Caco-2 (cell line): ENCODE measurements at regions not wholly inside any gene's neighbourhood (a gene's known extent, or its start where the extent isn't known, plus 50 kb on each side); places are given as distances from the start of the nearest gene placed in this dataset.

Experiments
- BruUV-seq: library from RNA; stranded (reverse); fragments of 400-500 nt; replicated peaks from 2 replicates; lab custom pipeline; 2021; lab: Mats Ljungman, UMichigan
- CTCF ChIA-PET: fragments of 300-600 bp; sonication (Branson Sonifier 250); formaldehyde crosslinking; loops from one replicate; lab custom pipeline; 2022; ENCODE audit warnings: antibody characterized with exemption; lab: Charles Lee
- POLR2A ChIA-PET: fragments of 300-600 bp; sonication (Branson Sonifier 250); formaldehyde crosslinking; loops from one replicate; lab custom pipeline; 2022; ENCODE audit warnings: antibody characterized with exemption; lab: Charles Lee
- DNase-seq, 2 experiments: peaks; one replicate each; pipeline versions ENCODE4 v3.0.0 to v3.0.0-alpha.2; 2020 to 2022
- H3K27me3 ChIP-seq: replicated peaks from 2 replicates; pipeline ENCODE4 v1.6.0; 2011; ENCODE audit warnings: low read length; ENCODE audit not compliant: control insufficient read depth, insufficient read depth
- H3K36me3 ChIP-seq: 2 replicates; pipeline ENCODE4 v1.5.1; 2011; ENCODE audit warnings: low read length; ENCODE audit not compliant: control insufficient read depth, insufficient read depth
- H3K4me1 ChIP-seq: fragments of 250-450 bp; sonication (Bioruptor Pico); 2 replicates; pipeline ENCODE4 v1.5.1; 2020; ENCODE audit warnings: mild to moderate bottlenecking
- H3K4me3 ChIP-seq: 2 replicates; pipeline ENCODE4 v1.5.1; 2011; ENCODE audit warnings: low read depth, mild to moderate bottlenecking, control low read depth, low read length
- H3K9me3 ChIP-seq: fragments of 250-450 bp; sonication (Bioruptor Pico); 2 replicates; pipeline ENCODE4 v1.5.1; 2020; ENCODE audit warnings: mild to moderate bottlenecking, moderate library complexity
- H3K27ac Mint-ChIP-seq: one replicate; pipeline ENCODE4 v1.8.0; 2022; ENCODE audit warnings: mixed read lengths; ENCODE audit not compliant: unreplicated experiment
- H3K27me3 Mint-ChIP-seq: one replicate; pipeline ENCODE4 v1.8.0; 2022; ENCODE audit warnings: mixed read lengths; ENCODE audit not compliant: insufficient read depth, unreplicated experiment
- H3K36me3 Mint-ChIP-seq: one replicate; pipeline ENCODE4 v1.8.0; 2022; ENCODE audit warnings: mild to moderate bottlenecking, mixed read lengths; ENCODE audit not compliant: insufficient read depth, unreplicated experiment
- H3K4me1 Mint-ChIP-seq: one replicate; pipeline ENCODE4 v1.8.0; 2022; ENCODE audit warnings: low read depth, mixed read lengths; ENCODE audit not compliant: unreplicated experiment
- H3K4me3 Mint-ChIP-seq: one replicate; pipeline ENCODE4 v1.8.0; 2022; ENCODE audit warnings: mild to moderate bottlenecking, moderate library complexity, mixed read lengths; ENCODE audit not compliant: unreplicated experiment
- H3K9me3 Mint-ChIP-seq: one replicate; pipeline ENCODE4 v1.8.0; 2022; ENCODE audit warnings: mixed read lengths; ENCODE audit not compliant: unreplicated experiment
- intact Hi-C: fragments of 100-400 bp; cut with micrococcal nuclease; formaldehyde crosslinking; loops from one replicate; pipeline ENCODE4 v1.10.0; 2022; ENCODE audit not compliant: unreplicated experiment
- TF ChIP-seq, protein P1 (sequence below), 2 experiments: fragments of 200-600 bp in 1 of 2; IDR thresholded peaks; 1 replicate in 1 of 2; 2 replicates in 1 of 2; pipeline versions ENCODE4 v1.5.1 to v1.8.0; 2011 to 2022; ENCODE audit warnings: antibody characterized with exemption in 1 of 2, control low read depth in 1 of 2, inconsistent platforms in 1 of 2, low read depth in 1 of 2, low read length in 1 of 2, mild to moderate bottlenecking in 1 of 2, moderate library complexity in 1 of 2; ENCODE audit not compliant: insufficient read depth in 1 of 2, severe bottlenecking in 1 of 2, unreplicated experiment in 1 of 2

DNA sequence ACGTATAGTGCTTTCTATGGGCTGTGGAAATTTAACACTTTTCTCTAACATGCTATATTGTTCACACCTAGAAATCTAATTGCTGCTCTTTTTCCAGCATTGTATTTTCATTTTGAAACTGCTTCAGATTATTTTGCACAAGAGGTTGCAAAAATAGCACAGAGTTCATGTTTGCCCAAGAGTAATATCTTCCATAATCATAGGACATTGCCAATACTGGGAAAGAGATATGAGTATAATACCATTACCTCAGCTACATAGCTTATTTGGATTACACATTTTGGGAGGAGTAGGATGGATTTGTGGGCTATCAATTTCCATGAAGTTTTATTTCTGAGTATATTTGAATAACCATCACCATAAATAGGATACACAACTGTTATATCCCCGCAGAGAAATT, 717.1 kb downstream of the CDH9 start:
- TF ChIP-seq, protein P1, sequence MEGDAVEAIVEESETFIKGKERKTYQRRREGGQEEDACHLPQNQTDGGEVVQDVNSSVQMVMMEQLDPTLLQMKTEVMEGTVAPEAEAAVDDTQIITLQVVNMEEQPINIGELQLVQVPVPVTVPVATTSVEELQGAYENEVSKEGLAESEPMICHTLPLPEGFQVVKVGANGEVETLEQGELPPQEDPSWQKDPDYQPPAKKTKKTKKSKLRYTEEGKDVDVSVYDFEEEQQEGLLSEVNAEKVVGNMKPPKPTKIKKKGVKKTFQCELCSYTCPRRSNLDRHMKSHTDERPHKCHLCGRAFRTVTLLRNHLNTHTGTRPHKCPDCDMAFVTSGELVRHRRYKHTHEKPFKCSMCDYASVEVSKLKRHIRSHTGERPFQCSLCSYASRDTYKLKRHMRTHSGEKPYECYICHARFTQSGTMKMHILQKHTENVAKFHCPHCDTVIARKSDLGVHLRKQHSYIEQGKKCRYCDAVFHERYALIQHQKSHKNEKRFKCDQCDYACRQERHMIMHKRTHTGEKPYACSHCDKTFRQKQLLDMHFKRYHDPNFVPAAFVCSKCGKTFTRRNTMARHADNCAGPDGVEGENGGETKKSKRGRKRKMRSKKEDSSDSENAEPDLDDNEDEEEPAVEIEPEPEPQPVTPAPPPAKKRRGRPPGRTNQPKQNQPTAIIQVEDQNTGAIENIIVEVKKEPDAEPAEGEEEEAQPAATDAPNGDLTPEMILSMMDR (IDR thresholded peaks at IDR 0.05; ENCODE audit: insufficient read depth in 1 of 2, low read depth in 1 of 2, low read length in 1 of 2, severe bottlenecking in 1 of 2, unreplicated experiment in 1 of 2) = no peak
- no peak for DNase-seq
- H3K36me3 ChIP-seq = no peaks in the 10 kb centered on the region
- no peak overlapping the region for H3K4me3 Mint-ChIP-seq
- H3K36me3 Mint-ChIP-seq = no peaks in the 10 kb centered on the region
- H3K4me3 ChIP-seq = no peak overlapping the region
- no peaks in the 10 kb centered on the region for H3K4me1 ChIP-seq
- intact Hi-C loops = loop anchor here (10.0 kb wide), 1 partner anchor 196 kb away; no protein-coding TSS in a partner anchor
- H3K9me3 Mint-ChIP-seq = no peaks in the 10 kb centered on the region
- no peaks in the 10 kb centered on the region for H3K27me3 ChIP-seq
- no peaks in the 10 kb centered on the region for H3K9me3 ChIP-seq
- no peak overlapping the region for H3K27ac Mint-ChIP-seq
- POLR2A ChIA-PET = no interaction called here
- CTCF ChIA-PET = no interaction called here
- no TSS peak for BruUV-seq
- H3K4me1 Mint-ChIP-seq = no peaks in the 10 kb centered on the region
- no peaks in the 10 kb centered on the region for H3K27me3 Mint-ChIP-seq

DNA sequence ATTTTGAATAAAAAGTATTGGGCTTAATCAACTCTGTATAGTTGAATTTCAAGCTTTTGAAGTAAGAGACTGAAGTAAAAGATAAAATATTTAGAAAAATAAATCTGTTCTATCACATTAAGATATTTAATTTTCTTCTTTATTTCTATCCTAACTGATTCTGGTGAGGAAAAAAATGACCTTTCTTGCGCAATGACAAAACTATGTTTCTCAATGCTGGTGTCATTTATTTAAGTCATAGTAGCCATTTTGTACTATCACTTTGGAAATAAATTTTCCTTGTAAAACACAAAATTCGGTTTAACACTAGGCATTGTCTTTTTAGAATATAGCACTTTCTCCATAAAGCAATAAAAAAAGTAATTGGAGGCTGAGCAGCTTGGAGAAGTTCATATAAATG, 728.0 kb downstream of the CDH9 start:
- intact Hi-C loops = no loop called here
- ChIA-PET CTCF (no interaction called here), POLR2A (no interaction called here)
- no peaks in the 10 kb centered on the region for H3K9me3 Mint-ChIP-seq
- TF ChIP-seq, protein P1 (IDR thresholded peaks at IDR 0.05; ENCODE audit: insufficient read depth in 1 of 2, low read depth in 1 of 2, low read length in 1 of 2, severe bottlenecking in 1 of 2, unreplicated experiment in 1 of 2) = no peak
- no peak overlapping the region for H3K4me3 Mint-ChIP-seq
- Histone ChIP-seq H3K27me3 (no peaks in the 10 kb centered on the region), H3K4me3 (no peak overlapping the region), H3K9me3 (no peaks in the 10 kb centered on the region), H3K4me1 (no peaks in the 10 kb centered on the region), H3K36me3 (no peaks in the 10 kb centered on the region)
- H3K4me1 Mint-ChIP-seq = no peaks in the 10 kb centered on the region
- DNase-seq = no peak
- no peaks in the 10 kb centered on the region for H3K27me3 Mint-ChIP-seq
- H3K27ac Mint-ChIP-seq = no peak overlapping the region
- H3K36me3 Mint-ChIP-seq = no peaks in the 10 kb centered on the region
- no TSS peak for BruUV-seq

DNA sequence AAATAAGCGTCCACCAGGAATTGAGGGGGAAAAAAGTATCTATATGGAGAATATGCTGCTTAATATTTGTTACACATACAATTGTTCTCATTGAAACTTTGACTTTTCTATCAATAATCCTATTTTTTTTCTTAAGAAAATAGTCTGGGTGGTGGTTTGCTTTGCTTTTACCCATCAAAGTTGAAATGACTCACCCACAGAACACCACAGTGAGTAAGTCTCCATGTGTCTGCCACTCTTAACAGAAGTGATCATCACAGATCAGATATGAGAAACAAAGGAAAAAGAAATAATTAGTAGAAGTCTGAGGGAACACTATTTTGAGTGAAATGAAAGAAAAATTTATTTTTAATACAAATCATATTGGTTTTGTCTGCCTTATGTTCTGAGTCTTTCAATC, 742.8 kb downstream of the CDH9 start:
- no peak for DNase-seq
- no peak overlapping the region for H3K27ac Mint-ChIP-seq
- intact Hi-C loops = no loop called here
- BruUV-seq = no TSS peak
- no peak overlapping the region for H3K4me3 Mint-ChIP-seq
- CTCF ChIA-PET = no interaction called here
- H3K27me3 Mint-ChIP-seq = no peaks in the 10 kb centered on the region
- Histone ChIP-seq H3K4me3 (no peak overlapping the region), H3K27me3 (no peaks in the 10 kb centered on the region), H3K9me3 (no peaks in the 10 kb centered on the region), H3K4me1 (no peaks in the 10 kb centered on the region), H3K36me3 (no peaks in the 10 kb centered on the region)
- H3K4me1 Mint-ChIP-seq = no peaks in the 10 kb centered on the region
- H3K9me3 Mint-ChIP-seq = no peaks in the 10 kb centered on the region
- POLR2A ChIA-PET = no interaction called here
- H3K36me3 Mint-ChIP-seq = no peaks in the 10 kb centered on the region
- TF ChIP-seq, protein P1 (IDR thresholded peaks at IDR 0.05; ENCODE audit: insufficient read depth in 1 of 2, low read depth in 1 of 2, low read length in 1 of 2, severe bottlenecking in 1 of 2, unreplicated experiment in 1 of 2) = no peak
